GM18951 (cell line): ENCODE measurements at regions not wholly inside any gene's neighbourhood (a gene's known extent, or its start where the extent isn't known, plus 50 kb on each side); places are given as distances from the start of the nearest gene placed in this dataset.

Experiments
- POLR2A ChIP-seq: IDR thresholded peaks from 4 replicates; pipeline ENCODE4 v1.6.1; 2011; ENCODE audit warnings: mild to moderate bottlenecking; ENCODE audit not compliant: insufficient read length, insufficient read depth; ENCODE audit errors: extremely low read depth
- in situ Hi-C: fragments of 300-500 bp; cut with MboI; formaldehyde crosslinking; loops from one replicate; pipeline ENCODE4 v1.12.0; 2022; ENCODE audit warnings: low sequenced_read_pairs, mixed read lengths, inconsistent platforms; ENCODE audit not compliant: unreplicated experiment

GRCh38 chr15:31489281-31489680 lies 162.6 kb downstream of the KLF13 start:
- in situ Hi-C loops, result loop anchor here (10.0 to 25.0 kb wide), 2 partner anchors 124 to 602 kb away; no protein-coding TSS in a partner anchor
- no peak for TF ChIP-seq POLR2A

DNA sequence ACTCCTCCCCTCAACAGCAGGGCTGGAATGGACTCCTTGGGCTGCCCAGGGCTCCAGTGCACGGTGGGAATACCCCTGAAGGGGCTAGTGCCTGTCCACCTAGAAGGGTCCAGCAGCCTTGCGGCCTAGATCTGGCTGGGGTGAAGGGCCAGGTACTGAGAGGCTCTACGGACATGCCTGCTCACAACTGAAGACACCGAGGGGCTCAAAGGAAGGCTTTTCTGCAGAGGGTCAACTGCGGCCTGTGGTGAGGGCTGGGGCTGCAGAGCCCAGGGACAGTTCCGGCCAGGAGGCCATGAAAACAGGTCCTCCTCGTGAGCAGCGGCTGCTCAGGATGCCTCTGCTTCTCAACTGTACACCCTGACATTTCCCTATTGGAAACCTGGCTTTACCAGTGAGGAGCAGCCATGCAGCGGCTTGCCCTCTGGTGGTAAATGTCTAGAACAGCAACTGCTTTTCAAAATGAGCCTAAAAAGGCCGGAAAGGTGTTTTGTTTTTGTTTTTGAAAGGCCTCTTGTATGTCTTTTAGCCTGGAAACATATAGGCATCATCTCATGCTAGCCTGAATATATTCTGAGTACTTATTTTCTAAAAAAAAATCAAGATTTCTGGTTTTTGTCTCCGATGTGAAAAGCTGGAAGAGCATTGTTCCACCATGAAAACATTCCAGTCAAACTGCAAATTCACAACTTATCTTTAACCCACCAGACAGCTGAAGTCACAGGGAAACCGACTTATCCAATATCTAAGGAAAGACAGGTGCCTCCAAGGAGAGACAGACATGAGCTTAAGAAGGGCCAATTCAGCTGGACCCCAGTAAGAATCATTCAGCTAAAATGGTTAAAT lies 163.4 kb downstream of the KLF13 start:
- in situ Hi-C loops, result loop anchor here (10.0 to 25.0 kb wide), 2 partner anchors 125 to 603 kb away; no protein-coding TSS in a partner anchor
- TF ChIP-seq POLR2A, result no peak

DNA sequence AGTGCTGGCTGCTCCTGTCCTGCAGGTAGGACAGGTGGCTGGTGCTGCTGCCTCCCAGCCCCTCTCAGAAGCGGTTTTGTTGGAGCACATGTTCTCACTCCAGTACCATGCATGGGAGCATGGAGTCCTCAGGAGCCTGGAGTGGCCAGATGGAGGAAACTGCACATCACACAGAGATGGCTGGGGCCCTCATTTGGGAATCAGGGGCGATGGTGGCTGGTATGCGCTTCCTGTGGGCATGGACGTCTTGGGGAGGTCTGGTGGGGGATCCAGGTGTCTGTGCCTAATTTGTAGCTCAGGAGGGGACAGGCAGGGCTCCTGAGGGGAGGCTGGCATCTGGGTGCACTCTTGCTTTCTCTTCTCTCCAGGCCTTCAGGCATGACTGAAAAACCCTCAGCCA lies 168.2 kb downstream of the KLF13 start:
- in situ Hi-C loops, result loop anchor here (25.0 kb wide), 1 partner anchor 607 kb away; no protein-coding TSS in a partner anchor
- TF ChIP-seq POLR2A, result no peak

DNA sequence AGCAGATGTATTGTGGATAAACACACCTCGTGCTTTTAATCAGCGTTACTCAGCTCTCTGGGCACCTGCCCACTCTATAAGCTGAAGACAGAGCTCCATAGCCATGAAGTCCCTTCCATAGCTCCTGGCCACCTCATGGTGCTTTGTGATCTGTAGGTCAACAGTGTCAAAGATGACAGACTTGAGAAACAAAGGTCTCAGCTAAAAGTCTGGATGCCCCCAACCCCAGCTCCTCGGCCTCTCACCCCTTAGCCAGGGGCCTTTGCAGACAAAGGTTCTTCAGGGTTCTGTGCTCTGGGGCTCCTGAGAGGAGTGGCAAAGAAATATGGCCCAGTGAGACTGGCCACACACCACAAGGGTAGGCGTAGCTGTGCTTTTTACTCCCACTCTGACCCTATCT lies 168.6 kb downstream of the KLF13 start:
- no peak for TF ChIP-seq POLR2A
- in situ Hi-C loops, result loop anchor here (25.0 kb wide), 1 partner anchor 608 kb away; no protein-coding TSS in a partner anchor

- TF ChIP-seq POLR2A, result no peak
- in situ Hi-C loops, result loop anchor here (25.0 kb wide), 1 partner anchor 611 kb away; no protein-coding TSS in a partner anchor
These were observed 171.2 kb downstream of the KLF13 start for GRCh38 chr15:31497838-31498237.

DNA sequence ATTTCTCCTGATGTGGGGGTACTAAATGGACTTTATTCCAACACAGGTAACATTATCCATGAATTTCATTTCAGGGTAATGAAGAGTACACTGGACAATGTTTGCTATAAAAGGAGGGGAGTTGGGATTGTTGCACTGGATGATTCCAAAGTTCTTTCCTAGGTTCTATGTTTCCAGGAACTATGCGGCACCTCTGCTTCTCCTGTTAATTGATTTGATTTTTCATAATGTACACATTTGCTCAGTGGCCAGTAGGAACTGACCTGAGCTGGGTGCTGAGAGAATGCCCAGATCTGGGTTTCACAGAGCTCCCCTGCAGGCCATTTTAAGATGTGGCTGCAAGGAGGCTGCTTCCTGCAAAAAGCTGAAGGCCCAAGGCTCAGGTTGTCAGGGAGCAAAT lies 171.7 kb downstream of the KLF13 start:
- no peak for TF ChIP-seq POLR2A
- in situ Hi-C loops, result loop anchor here (25.0 kb wide), 1 partner anchor 611 kb away; no protein-coding TSS in a partner anchor

DNA sequence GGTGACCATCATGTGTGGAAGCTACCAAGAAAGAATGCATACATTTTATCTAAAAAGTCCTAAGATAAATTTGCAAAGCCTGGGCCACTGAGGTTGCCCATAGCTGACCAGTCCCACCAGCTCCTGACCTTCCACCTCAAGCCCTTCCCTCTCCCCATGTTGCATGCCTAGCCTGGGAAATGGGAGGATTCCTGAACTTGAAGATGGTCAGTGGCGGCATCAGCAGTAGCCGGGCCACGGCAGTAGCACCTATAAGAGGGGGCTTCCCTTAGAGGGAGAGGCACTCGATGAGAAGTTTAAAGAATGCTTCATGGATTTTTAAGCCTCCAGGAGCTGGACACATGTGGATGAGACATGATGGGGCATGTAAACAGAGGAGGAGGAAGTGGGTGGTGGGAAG lies 172.1 kb downstream of the KLF13 start:
- in situ Hi-C loops, result loop anchor here (25.0 kb wide), 1 partner anchor 611 kb away; no protein-coding TSS in a partner anchor

DNA sequence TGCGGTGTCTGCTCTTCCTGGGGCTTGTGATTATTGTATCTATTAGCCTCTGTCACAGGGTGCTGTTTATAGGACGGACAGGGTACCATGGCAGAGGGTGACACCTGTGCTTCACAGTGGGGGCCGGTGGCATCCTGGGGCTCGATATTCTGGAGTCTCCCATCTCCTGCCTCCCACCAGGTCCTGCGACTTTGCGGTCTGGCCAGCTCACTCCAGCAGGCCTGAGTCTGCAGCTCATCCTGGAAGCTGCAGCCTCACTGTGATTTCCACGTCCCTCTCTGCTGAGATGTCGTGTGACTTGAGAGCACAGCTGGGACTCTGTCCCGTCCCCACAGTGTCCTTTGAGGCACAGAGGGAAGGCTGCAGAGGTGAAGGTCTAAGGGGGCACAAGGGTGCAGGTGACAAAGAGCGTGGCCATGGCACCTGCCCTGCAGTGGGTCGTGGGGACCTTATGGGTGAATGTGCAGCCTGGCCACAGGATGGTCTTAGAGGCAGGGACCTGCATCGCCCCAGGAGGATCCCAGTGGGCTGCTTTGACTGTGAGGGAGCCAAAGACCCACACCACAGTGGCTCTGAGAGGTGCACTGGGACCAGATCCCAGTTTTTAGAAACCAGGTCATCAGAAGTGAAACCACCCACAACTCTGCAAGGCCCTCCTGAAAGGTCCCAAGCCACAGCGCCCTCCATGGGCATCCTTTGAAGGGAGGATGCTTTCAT lies 172.8 kb downstream of the KLF13 start:
- no peak for TF ChIP-seq POLR2A
- in situ Hi-C loops, result loop anchor here (25.0 kb wide), 1 partner anchor 612 kb away; no protein-coding TSS in a partner anchor

More for the DNA sequence above, 172.1 kb downstream of the KLF13 start:
- TF ChIP-seq POLR2A, result no peak

DNA sequence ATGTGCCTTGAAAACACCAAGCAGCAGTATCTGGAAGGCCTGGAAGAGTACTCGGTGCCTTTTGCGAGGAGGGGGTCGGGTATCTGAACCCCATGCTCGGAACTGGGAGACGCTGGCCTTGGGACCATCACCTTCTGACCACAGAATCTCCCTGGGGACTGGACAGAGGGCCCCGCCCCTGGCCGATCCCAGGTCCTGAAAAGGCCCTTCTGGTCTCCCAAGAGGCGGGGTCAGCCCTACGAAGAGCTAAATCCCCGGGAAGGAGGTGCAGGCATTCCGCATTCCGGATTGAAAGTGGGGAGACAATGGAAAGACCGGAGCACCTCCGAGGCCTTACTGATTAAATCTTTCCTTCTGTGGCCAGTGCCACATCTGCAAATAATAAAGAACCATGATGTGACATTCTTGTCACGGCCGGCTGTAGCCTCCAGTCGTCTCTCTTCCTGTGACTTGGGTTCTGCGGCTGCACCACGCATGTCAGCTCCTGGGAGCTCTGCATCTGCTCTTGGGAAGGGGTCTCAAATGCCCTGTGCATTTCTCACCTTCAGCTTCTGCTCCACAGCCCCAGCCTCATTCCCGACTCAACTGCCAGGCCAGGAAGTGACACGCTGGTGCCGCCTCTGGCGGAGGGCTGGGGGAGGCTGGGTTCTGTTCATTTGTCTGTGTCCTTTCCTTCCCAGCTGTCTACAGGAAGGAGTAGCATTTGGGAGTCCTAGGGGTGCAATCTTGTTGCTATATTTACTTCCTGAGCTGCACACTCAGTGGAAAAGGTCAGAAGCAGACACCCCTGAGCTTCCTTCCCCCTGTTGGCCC lies 173.5 kb downstream of the KLF13 start:
- in situ Hi-C loops, result loop anchor here (25.0 kb wide), 1 partner anchor 613 kb away; no protein-coding TSS in a partner anchor
- TF ChIP-seq POLR2A, result no peak

- in situ Hi-C loops, result no loop called here
- TF ChIP-seq POLR2A, result no peak
These were observed 174.3 kb downstream of the KLF13 start for GRCh38 chr15:31500766-31501449.

DNA sequence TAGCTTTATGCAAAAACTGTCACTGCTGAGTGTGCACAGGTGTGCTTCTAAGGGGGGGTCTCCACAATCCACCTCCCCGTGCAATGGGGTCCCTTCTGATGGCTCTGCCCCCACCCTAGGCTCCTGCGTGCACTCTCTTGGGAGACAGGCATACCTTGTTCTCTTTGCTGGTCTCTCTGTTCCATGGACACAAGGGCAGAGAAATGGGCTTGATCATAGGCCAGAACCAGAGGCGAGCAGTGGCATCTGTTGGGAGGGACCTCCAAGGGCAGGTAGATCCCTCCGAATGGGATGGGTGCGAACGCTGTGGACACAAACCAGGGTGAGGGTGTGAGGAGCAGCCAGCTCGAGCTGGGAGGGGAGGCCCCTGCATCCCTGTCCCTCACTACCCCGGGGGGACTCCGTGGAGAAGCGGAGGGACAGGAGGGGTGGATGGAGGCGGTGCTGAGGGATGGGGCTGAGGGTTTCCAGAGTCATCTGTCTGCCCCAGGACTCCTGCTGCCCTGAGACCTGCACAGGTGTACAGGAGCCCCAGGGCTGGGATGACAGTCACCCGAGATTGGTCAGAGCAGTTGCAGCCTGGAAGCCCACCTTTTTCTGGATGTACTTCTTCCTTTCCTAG lies 175.0 kb downstream of the KLF13 start:
- in situ Hi-C loops, result no loop called here
- TF ChIP-seq POLR2A, result no peak
